NB4 (cell line): ENCODE measurements at regions not wholly inside any gene's neighbourhood (a gene's known extent, or its start where the extent isn't known, plus 50 kb on each side); places are given as distances from the start of the nearest gene placed in this dataset.

Source experiments
- POLR2A ChIP-seq: IDR thresholded peaks from 2 replicates; pipeline ENCODE4 v1.6.1; 2011; ENCODE audit warnings: mild to moderate bottlenecking; ENCODE audit not compliant: insufficient read length; ENCODE audit errors: extremely low read depth
- TF ChIP-seq, protein P1 (sequence below): IDR thresholded peaks from one replicate; pipeline ENCODE4 v1.5.1; 2012; ENCODE audit warnings: low read depth, low read length

DNA sequence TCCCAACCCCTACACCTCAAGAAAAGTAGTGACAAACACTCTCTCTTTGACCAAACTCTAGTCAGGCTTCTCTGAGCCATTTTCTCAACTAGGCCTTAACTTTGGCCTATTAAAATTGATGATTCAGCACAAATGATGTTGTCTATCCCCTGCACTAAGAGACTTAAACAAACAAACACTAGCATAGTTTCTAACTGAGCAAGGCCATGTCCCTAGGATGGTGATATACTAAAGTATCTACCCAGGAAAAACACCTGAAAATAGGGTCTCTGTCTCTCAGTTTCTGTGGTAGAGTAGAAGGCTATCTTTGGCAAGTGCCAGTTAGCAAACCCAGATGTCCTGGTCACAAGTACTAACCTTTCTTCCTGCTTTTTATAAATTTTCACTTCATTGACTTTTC, 219.7 kb upstream of the ANO3 start:
- TF ChIP-seq, protein P1, sequence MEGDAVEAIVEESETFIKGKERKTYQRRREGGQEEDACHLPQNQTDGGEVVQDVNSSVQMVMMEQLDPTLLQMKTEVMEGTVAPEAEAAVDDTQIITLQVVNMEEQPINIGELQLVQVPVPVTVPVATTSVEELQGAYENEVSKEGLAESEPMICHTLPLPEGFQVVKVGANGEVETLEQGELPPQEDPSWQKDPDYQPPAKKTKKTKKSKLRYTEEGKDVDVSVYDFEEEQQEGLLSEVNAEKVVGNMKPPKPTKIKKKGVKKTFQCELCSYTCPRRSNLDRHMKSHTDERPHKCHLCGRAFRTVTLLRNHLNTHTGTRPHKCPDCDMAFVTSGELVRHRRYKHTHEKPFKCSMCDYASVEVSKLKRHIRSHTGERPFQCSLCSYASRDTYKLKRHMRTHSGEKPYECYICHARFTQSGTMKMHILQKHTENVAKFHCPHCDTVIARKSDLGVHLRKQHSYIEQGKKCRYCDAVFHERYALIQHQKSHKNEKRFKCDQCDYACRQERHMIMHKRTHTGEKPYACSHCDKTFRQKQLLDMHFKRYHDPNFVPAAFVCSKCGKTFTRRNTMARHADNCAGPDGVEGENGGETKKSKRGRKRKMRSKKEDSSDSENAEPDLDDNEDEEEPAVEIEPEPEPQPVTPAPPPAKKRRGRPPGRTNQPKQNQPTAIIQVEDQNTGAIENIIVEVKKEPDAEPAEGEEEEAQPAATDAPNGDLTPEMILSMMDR = no peak
- TF ChIP-seq POLR2A = no peak
